T-helper 1 cell (primary cell): ENCODE measurements at regions not wholly inside any gene's neighbourhood (a gene's known extent, or its start where the extent isn't known, plus 50 kb on each side); places are given as distances from the start of the nearest gene placed in this dataset.

Experiments used
- DNase-seq, 5 donors: peaks; one replicate each; pipeline ENCODE4 v3.0.0-alpha.2; 2012 to 2020

GRCh38 chr9:84179531-84179930, 161.0 kb downstream of the SLC28A3 start:
- DNase-seq: no peak

GRCh38 chr9:84187090-84187489, 153.5 kb downstream of the SLC28A3 start:
- DNase-seq: no peak

- no peak for DNase-seq
Measured at GRCh38 chr9:84189904-84190303, 150.7 kb downstream of the SLC28A3 start.

- DNase-seq: no peak
Measured at GRCh38 chr9:84190411-84190810, 150.1 kb downstream of the SLC28A3 start.

- no peak for DNase-seq
Measured at GRCh38 chr9:84206801-84207370, 133.7 kb downstream of the SLC28A3 start.

GRCh38 chr9:84207491-84207951, 133.0 kb downstream of the SLC28A3 start:
- DNase-seq: no peak

- DNase-seq: no peak
Measured at GRCh38 chr9:84212246-84212645, 128.3 kb downstream of the SLC28A3 start.

GRCh38 chr9:84212982-84213381, 127.6 kb downstream of the SLC28A3 start:
- no peak for DNase-seq

- DNase-seq: no peak
Measured at GRCh38 chr9:84216151-84216550, 124.4 kb downstream of the SLC28A3 start.

- DNase-seq: no peak
Measured at GRCh38 chr9:84218322-84218721, 122.2 kb downstream of the SLC28A3 start.

GRCh38 chr9:84224246-84224645, 116.3 kb downstream of the SLC28A3 start:
- DNase-seq: no peak
